Mesenchymal stem cell (in vitro differentiated cells and primary cell): ENCODE measurements at regions not wholly inside any gene's neighbourhood (a gene's known extent, or its start where the extent isn't known, plus 50 kb on each side); places are given as distances from the start of the nearest gene placed in this dataset.

Experiments
- DNase-seq: peaks from one replicate; pipeline ENCODE4 v3.0.0-alpha.2; 2013
- H2AFZ ChIP-seq: one replicate; pipeline ENCODE4 v1.6.1; 2013; ENCODE audit warnings: low read depth, mild to moderate bottlenecking, control low read depth, inconsistent platforms, low read length, moderate library complexity
- H2AK5ac ChIP-seq: 2 replicates; pipeline ENCODE4 v1.6.1; 2013; ENCODE audit warnings: low read length, moderate library complexity, mild to moderate bottlenecking, inconsistent platforms; ENCODE audit not compliant: severe bottlenecking
- H2BK120ac ChIP-seq: one replicate; pipeline ENCODE4 v1.6.1; 2013; ENCODE audit warnings: low read depth, mild to moderate bottlenecking, inconsistent platforms, low read length, moderate library complexity
- H2BK12ac ChIP-seq, 2 experiments: one replicate each; pipeline ENCODE4 v1.6.1; 2013; ENCODE audit warnings: inconsistent platforms in 2 of 2, low read length in 2 of 2, mild to moderate bottlenecking in 2 of 2, moderate library complexity in 2 of 2, control low read depth in 1 of 2
- H2BK15ac ChIP-seq: one replicate; pipeline ENCODE4 v1.6.1; 2013; ENCODE audit warnings: mild to moderate bottlenecking, low read depth, inconsistent platforms; ENCODE audit not compliant: poor library complexity, severe bottlenecking
- H2BK5ac ChIP-seq: 2 replicates; pipeline ENCODE4 v1.6.1; 2013; ENCODE audit warnings: low read depth, mild to moderate bottlenecking, low read length, control low read depth, inconsistent platforms; ENCODE audit not compliant: poor library complexity, severe bottlenecking
- H3K14ac ChIP-seq, 2 experiments: one replicate each; pipeline ENCODE4 v1.6.1; 2013; ENCODE audit warnings: inconsistent platforms in 2 of 2, low read length in 2 of 2, control low read depth in 1 of 2, mild to moderate bottlenecking in 1 of 2, moderate library complexity in 1 of 2
- H3K18ac ChIP-seq, 2 experiments: one replicate each; pipeline ENCODE4 v1.6.1; 2013; ENCODE audit warnings: inconsistent platforms in 2 of 2, low read length in 2 of 2, control low read depth in 1 of 2, low read depth in 1 of 2, mild to moderate bottlenecking in 1 of 2
- H3K23ac ChIP-seq, 2 experiments: one replicate each; pipeline ENCODE4 v1.6.1; 2013; ENCODE audit warnings: inconsistent platforms in 2 of 2, low read length in 2 of 2, mild to moderate bottlenecking in 2 of 2, moderate library complexity in 2 of 2, control low read depth in 1 of 2
- H3K27ac ChIP-seq: 2 replicates; pipeline ENCODE4 v1.5.1; 2013; ENCODE audit warnings: mild to moderate bottlenecking, moderate library complexity, low read length, control low read depth, inconsistent platforms; ENCODE audit not compliant: poor library complexity, severe bottlenecking
- H3K27me3 ChIP-seq, 2 experiments: 2 replicates each; pipeline versions ENCODE4 v1.6.1 to v1.7.0; 2013; ENCODE audit warnings: low read length in 2 of 2, mild to moderate bottlenecking in 2 of 2, moderate library complexity in 2 of 2, control low read depth in 1 of 2, inconsistent platforms in 1 of 2; ENCODE audit not compliant: control insufficient read depth in 1 of 2, insufficient read depth in 1 of 2
- H3K36me3 ChIP-seq, 2 experiments: 2 replicates each; pipeline versions ENCODE4 v1.6.1 to v1.7.0; 2013; ENCODE audit warnings: low read length in 2 of 2, control low read depth in 1 of 2, inconsistent platforms in 1 of 2, low read depth in 1 of 2, mild to moderate bottlenecking in 1 of 2; ENCODE audit not compliant: insufficient read depth in 2 of 2, control insufficient read depth in 1 of 2
- H3K4ac ChIP-seq, 2 experiments: one replicate each; pipeline ENCODE4 v1.6.1; 2013; ENCODE audit warnings: inconsistent platforms in 2 of 2, low read length in 2 of 2, mild to moderate bottlenecking in 2 of 2, moderate library complexity in 2 of 2, control low read depth in 1 of 2, low read depth in 1 of 2
- H3K4me1 ChIP-seq: 2 replicates; pipeline ENCODE4 v1.6.1; 2013; ENCODE audit warnings: low read depth, low read length, control low read depth; ENCODE audit not compliant: control insufficient read depth, insufficient read depth
- H3K4me2 ChIP-seq: 2 replicates; pipeline ENCODE4 v1.6.1; 2013; ENCODE audit warnings: low read length, mild to moderate bottlenecking, inconsistent platforms; ENCODE audit not compliant: poor library complexity, severe bottlenecking
- H3K4me3 ChIP-seq, 2 experiments: 2 replicates each; pipeline versions ENCODE4 v1.5.1 to v1.7.0; 2013; ENCODE audit warnings: low read length in 2 of 2, mild to moderate bottlenecking in 2 of 2, control low read depth in 1 of 2, low read depth in 1 of 2; ENCODE audit not compliant: insufficient read depth in 1 of 2
- H3K79me1 ChIP-seq: replicated peaks from 2 replicates; pipeline ENCODE4 v1.6.1; 2013; ENCODE audit warnings: mild to moderate bottlenecking, control low read depth, low read length, inconsistent platforms; ENCODE audit not compliant: poor library complexity, severe bottlenecking
- H3K9ac ChIP-seq: 2 replicates; pipeline ENCODE4 v1.7.0; 2013; ENCODE audit warnings: mild to moderate bottlenecking, low read length, moderate library complexity
- H3K9me3 ChIP-seq: 2 replicates; pipeline ENCODE4 v1.7.0; 2013; ENCODE audit warnings: mild to moderate bottlenecking, low read length; ENCODE audit not compliant: control insufficient read depth
- H4K8ac ChIP-seq: one replicate; pipeline ENCODE4 v1.6.1; 2013; ENCODE audit warnings: inconsistent platforms, mild to moderate bottlenecking, low read length, moderate library complexity
- H4K91ac ChIP-seq: one replicate; pipeline ENCODE4 v1.6.1; 2013; ENCODE audit warnings: mild to moderate bottlenecking, low read length, inconsistent platforms
- WGBS: methylation state at CpG from one replicate; pipeline ENCODE4 v1.1.7; 2013; ENCODE audit warnings: mixed read lengths; 5-methylcytosine and 5-hydroxymethylcytosine counted together

DNA sequence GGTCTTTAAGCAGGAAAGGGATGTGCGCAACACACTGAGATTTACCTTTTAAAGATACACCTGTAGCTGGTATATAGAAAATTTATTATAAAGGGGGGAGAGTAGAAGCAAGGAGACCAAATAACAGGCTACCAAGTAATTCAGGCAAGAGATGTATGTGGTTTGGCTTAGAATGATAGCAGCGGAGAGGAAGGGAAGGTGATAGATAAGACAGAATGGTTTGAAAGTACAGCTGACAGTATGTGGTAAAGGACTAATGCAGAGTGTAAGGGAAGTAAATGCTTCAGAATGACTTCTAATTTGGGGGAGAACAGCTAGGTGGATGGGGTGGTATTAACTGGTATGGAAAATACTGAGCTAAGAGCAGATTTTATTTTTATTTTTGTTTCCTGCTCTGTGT is 308.9 kb downstream of the ANTXR2 start:
- H2BK5ac ChIP-seq = no peak overlapping the region
- no peak overlapping the region for H4K91ac ChIP-seq
- peaks cover 26% of the 10 kb centered on the region for H3K9me3 ChIP-seq
- H2BK12ac ChIP-seq = no peak overlapping the region
- H3K4me2 ChIP-seq = no peak overlapping the region
- H3K14ac ChIP-seq = no peak overlapping the region
- 96% methylated on average over 2 of the region's 2 CpGs for WGBS
- no peak overlapping the region for H3K4me3 ChIP-seq
- no peak overlapping the region for H3K27ac ChIP-seq
- H3K27me3 ChIP-seq = no peaks in the 10 kb centered on the region
- no peak overlapping the region for H2BK15ac ChIP-seq
- H3K18ac ChIP-seq = no peak overlapping the region
- H2AK5ac ChIP-seq = no peak overlapping the region
- no peak overlapping the region for H3K4ac ChIP-seq
- H3K23ac ChIP-seq = no peak overlapping the region
- no peak overlapping the region for H3K9ac ChIP-seq
- H2BK120ac ChIP-seq = no peak overlapping the region
- no peak for DNase-seq
- no peak overlapping the region for H4K8ac ChIP-seq
- H3K36me3 ChIP-seq = no peaks in the 10 kb centered on the region
- H3K79me1 ChIP-seq = no peaks in the 10 kb centered on the region
- no peaks in the 10 kb centered on the region for H3K4me1 ChIP-seq
- no peak overlapping the region for H2AFZ ChIP-seq

DNA sequence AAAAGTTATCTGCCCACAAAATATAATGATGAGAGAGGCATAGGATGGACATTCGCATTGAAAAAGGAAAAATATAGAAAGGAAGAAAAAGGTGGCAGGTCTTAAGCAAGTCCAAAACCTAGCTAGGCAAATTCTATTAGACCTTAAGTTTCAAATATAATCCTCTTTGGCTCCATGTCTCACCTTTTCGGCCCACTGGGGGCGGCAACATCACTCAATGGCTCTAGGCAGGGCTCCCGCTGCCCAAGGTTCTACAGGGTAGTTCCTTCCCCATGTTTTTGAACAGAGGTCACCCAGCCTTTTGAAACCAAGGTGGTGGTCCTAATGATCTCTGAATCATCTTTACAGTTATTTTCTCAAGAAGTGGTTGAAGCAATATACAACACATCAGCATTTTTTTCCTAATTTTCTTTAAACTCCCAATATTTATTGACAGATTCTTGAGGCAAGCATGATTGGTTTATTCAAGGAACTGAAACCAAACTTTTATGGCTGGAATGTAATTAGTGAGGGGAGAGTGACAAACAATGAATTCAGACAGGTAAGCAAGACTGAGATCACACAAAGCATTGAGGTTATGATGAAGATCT is 309.4 kb downstream of the ANTXR2 start:
- Histone ChIP-seq H3K79me1 (no peaks in the 10 kb centered on the region), H2BK120ac (no peak overlapping the region), H2AK5ac (no peak overlapping the region), H4K8ac (no peak overlapping the region), H2BK15ac (no peak overlapping the region), H3K9me3 (peaks cover 23% of the 10 kb centered on the region), H2BK5ac (no peak overlapping the region), H3K4me2 (no peak overlapping the region), H2AFZ (no peak overlapping the region), H3K4me1 (no peaks in the 10 kb centered on the region), H3K4me3 (no peak overlapping the region), H3K18ac (no peak overlapping the region), H3K36me3 (no peaks in the 10 kb centered on the region), H4K91ac (no peak overlapping the region), H3K9ac (no peak overlapping the region), H2BK12ac (no peak overlapping the region), H3K14ac (no peak overlapping the region), H3K4ac (no peak overlapping the region), H3K27ac (no peak overlapping the region), H3K23ac (no peak overlapping the region), H3K27me3 (no peaks in the 10 kb centered on the region)
- 88% methylated on average over 4 of the region's 4 CpGs for WGBS
- DNase-seq = no peak

DNA sequence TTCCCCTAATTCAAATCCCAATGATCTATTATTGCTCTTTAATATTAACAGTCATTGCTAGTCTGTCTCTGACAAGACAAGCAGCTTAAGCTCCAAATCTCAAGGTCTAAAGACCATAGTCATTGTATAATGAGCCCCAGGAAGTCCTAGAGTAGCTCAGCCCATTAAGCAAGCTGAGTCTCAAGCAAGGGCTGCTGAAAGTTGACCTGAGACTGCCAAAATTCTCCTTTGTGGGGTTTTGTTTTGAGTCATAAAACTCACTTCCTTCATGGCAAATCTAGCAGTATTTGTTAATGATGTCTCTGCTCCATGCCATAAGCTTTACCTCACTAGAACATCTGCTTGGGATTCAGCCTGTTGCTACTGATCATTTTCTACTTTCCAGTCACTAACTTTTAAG is 313.2 kb downstream of the ANTXR2 start:
- Histone ChIP-seq H3K23ac (no peak overlapping the region), H2BK15ac (no peak overlapping the region), H4K91ac (no peak overlapping the region), H3K27me3 (no peaks in the 10 kb centered on the region), H3K9ac (no peak overlapping the region), H3K4me2 (no peak overlapping the region), H2AFZ (no peak overlapping the region), H4K8ac (no peak overlapping the region), H3K79me1 (no peaks in the 10 kb centered on the region), H3K9me3 (no peaks in the 10 kb centered on the region), H3K14ac (no peak overlapping the region), H2BK5ac (no peak overlapping the region), H3K27ac (no peak overlapping the region), H2AK5ac (no peak overlapping the region), H3K36me3 (no peaks in the 10 kb centered on the region), H3K4me3 (no peak overlapping the region), H3K18ac (no peak overlapping the region), H2BK12ac (no peak overlapping the region), H3K4me1 (no peaks in the 10 kb centered on the region), H2BK120ac (no peak overlapping the region), H3K4ac (no peak overlapping the region)
- DNase-seq = no peak

DNA sequence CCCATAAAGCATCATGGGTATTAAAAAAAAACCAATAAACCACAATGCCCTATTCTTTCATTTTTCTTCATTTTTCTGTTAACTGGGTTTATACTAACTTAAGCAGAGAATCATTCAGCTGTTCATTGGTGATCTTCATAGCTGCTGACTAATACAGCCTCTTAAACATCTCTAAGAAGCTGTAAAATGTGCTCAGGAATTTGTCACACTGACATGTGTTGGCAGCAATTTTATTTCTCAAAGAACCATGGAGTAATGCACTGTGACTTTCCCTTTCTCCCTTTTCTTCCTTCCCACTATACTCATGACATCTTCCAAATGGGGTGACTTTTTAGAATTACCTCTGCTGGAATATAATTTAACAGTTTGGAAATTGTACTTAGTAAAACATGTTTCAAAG is 315.4 kb downstream of the ANTXR2 start:
- Histone ChIP-seq H3K27ac (no peak overlapping the region), H4K91ac (no peak overlapping the region), H2BK5ac (no peak overlapping the region), H3K14ac (no peak overlapping the region), H2BK120ac (no peak overlapping the region), H3K4me1 (no peaks in the 10 kb centered on the region), H3K9ac (no peak overlapping the region), H3K4me2 (no peak overlapping the region), H3K36me3 (no peaks in the 10 kb centered on the region), H2AK5ac (no peak overlapping the region), H2BK15ac (no peak overlapping the region), H3K79me1 (no peaks in the 10 kb centered on the region), H3K9me3 (no peaks in the 10 kb centered on the region), H4K8ac (no peak overlapping the region), H3K18ac (no peak overlapping the region), H3K27me3 (no peaks in the 10 kb centered on the region), H2BK12ac (no peak overlapping the region), H3K4ac (no peak overlapping the region), H3K23ac (no peak overlapping the region), H2AFZ (no peak overlapping the region), H3K4me3 (no peak overlapping the region)
- DNase-seq = peak; percentile 23
